ENCODE measurements at regions not wholly inside any gene's neighbourhood (a gene's known extent, or its start where the extent isn't known, plus 50 kb on each side); places are given as distances from the start of the nearest gene placed in this dataset.

- DNase-seq: no peak
- H3K36me3 ChIP-seq: no peaks in the 10 kb centered on the region
- intact Hi-C loops (cut with DNase I): no loop called here
- H3K4me3 ChIP-seq: no peak overlapping the region
- peaks cover 0 to 13% (median 5%) of the 10 kb centered on the region in 4 donors for H3K9me3 ChIP-seq
- 23 to 59% methylated on average over 12 of the region's 12 CpGs for WGBS, 2 donors
- no peaks in the 10 kb centered on the region for H3K27me3 ChIP-seq
- H3K27ac ChIP-seq: no peak overlapping the region
- no peak for TF ChIP-seq POLR2A (IDR thresholded peaks at IDR 0.05)
- no peak for TF ChIP-seq POLR2AphosphoS5 (IDR thresholded peaks at IDR 0.05)
- no peak for TF ChIP-seq CTCF (IDR thresholded peaks at IDR 0.05)
- TF ChIP-seq EP300 (IDR thresholded peaks at IDR 0.05): no peak
- H3K4me1 ChIP-seq: no peaks in the 10 kb centered on the region
These were observed 135.7 kb upstream of the SLC45A1 start for GRCh38 chr1:8182034-8182761.

- no peaks in the 10 kb centered on the region for H3K36me3 ChIP-seq
- intact Hi-C loops (cut with DNase I): no loop called here
- no peak for DNase-seq
- no peaks in the 10 kb centered on the region for H3K27me3 ChIP-seq
- H3K4me3 ChIP-seq: no peak overlapping the region
- H3K4me1 ChIP-seq: peaks cover 0 to 8% (median 7%) of the 10 kb centered on the region in 4 donors
- peaks cover 0 to 13% (median 5%) of the 10 kb centered on the region in 4 donors for H3K9me3 ChIP-seq
- H3K27ac ChIP-seq: no peak overlapping the region
- WGBS, 2 donors: 94 to 97% methylated on average over 1 of the region's 1 CpG
- TF ChIP-seq EP300 (IDR thresholded peaks at IDR 0.05) (no peak), CTCF (IDR thresholded peaks at IDR 0.05) (no peak), POLR2AphosphoS5 (IDR thresholded peaks at IDR 0.05) (no peak), POLR2A (IDR thresholded peaks at IDR 0.05) (no peak)
These were observed 138.7 kb upstream of the SLC45A1 start for GRCh38 chr1:8179132-8179793.

GRCh38 chr1:8176279-8176678 lies 141.6 kb upstream of the SLC45A1 start:
- Histone ChIP-seq H3K4me1 (peaks cover 0 to 17% (median 16%) of the 10 kb centered on the region in 4 donors), H3K4me3 (no peak overlapping the region), H3K9me3 (peaks cover 0 to 13% (median 5%) of the 10 kb centered on the region in 4 donors), H3K27me3 (no peaks in the 10 kb centered on the region), H3K36me3 (no peaks in the 10 kb centered on the region), H3K27ac (no peak overlapping the region)
- TF ChIP-seq POLR2A (IDR thresholded peaks at IDR 0.05): no peak
- TF ChIP-seq CTCF (IDR thresholded peaks at IDR 0.05): no peak
- TF ChIP-seq EP300 (IDR thresholded peaks at IDR 0.05): no peak
- no peak for TF ChIP-seq POLR2AphosphoS5 (IDR thresholded peaks at IDR 0.05)
- no peak for DNase-seq
- intact Hi-C loops (cut with DNase I): no loop called here
- WGBS, 2 donors: 79 to 86% methylated on average over 3 of the region's 3 CpGs

- H3K27ac ChIP-seq: peak overlapping the region; percentile 39 to 72 (median 64)
- TF ChIP-seq POLR2AphosphoS5 (IDR thresholded peaks at IDR 0.05) (no peak), CTCF (IDR thresholded peaks at IDR 0.05) (no peak), POLR2A (IDR thresholded peaks at IDR 0.05) (no peak), EP300 (IDR thresholded peaks at IDR 0.05) (no peak)
- H3K4me1 ChIP-seq: peaks cover 0 to 27% (median 24%) of the 10 kb centered on the region in 4 donors
- H3K27me3 ChIP-seq: no peaks in the 10 kb centered on the region
- DNase-seq: no peak
- H3K36me3 ChIP-seq: no peaks in the 10 kb centered on the region
- H3K9me3 ChIP-seq: peaks cover 0 to 10% (median 5%) of the 10 kb centered on the region in 4 donors
- intact Hi-C loops (cut with DNase I): loop anchor here (5.0 kb wide), 1 partner anchor 53 kb away; no protein-coding TSS in a partner anchor
- 33 to 70% methylated on average over 5 of the region's 5 CpGs for WGBS, 2 donors
- no peak overlapping the region for H3K4me3 ChIP-seq
These were observed 143.1 kb upstream of the SLC45A1 start for GRCh38 chr1:8174807-8175206.

All from sigmoid colon (tissue), 6 donors.